Activated CD8-positive, alpha-beta memory T cell treated with anti-CD3 and anti-CD28 coated beads for 24 hours (primary cell): ENCODE measurements at regions not wholly inside any gene's neighbourhood (a gene's known extent, or its start where the extent isn't known, plus 50 kb on each side); places are given as distances from the start of the nearest gene placed in this dataset.

Experiments used
- DNase-seq: peaks from one replicate; pipeline ENCODE4 v3.0.0-alpha.2; 2020

GRCh38 chr20:52722926-52723688 is 249.1 kb upstream of the TSHZ2 start:
- no peak for DNase-seq

GRCh38 chr20:52708137-52708536 is 264.0 kb upstream of the TSHZ2 start:
- DNase-seq: no peak

GRCh38 chr20:52704553-52704952 is 267.6 kb upstream of the TSHZ2 start:
- DNase-seq: no peak

GRCh38 chr20:52688345-52688744 is 283.8 kb upstream of the TSHZ2 start:
- DNase-seq: no peak

- no peak for DNase-seq
These were observed 287.3 kb upstream of the TSHZ2 start for GRCh38 chr20:52684905-52685304.

- DNase-seq: no peak
These were observed 288.0 kb upstream of the TSHZ2 start for GRCh38 chr20:52684176-52684575.

- no peak for DNase-seq
These were observed 288.4 kb upstream of the TSHZ2 start for GRCh38 chr20:52683761-52684160.

- no peak for DNase-seq
These were observed 289.9 kb upstream of the TSHZ2 start for GRCh38 chr20:52682237-52682636.

GRCh38 chr20:52681288-52681687 is 290.9 kb upstream of the TSHZ2 start:
- DNase-seq: no peak

GRCh38 chr20:52677216-52677615 is 294.9 kb upstream of the TSHZ2 start:
- no peak for DNase-seq

GRCh38 chr20:52676283-52676995 is 295.7 kb upstream of the TSHZ2 start:
- DNase-seq: no peak

GRCh38 chr20:52675375-52675774 is 296.8 kb upstream of the TSHZ2 start:
- no peak for DNase-seq

GRCh38 chr20:52668626-52669025 is 303.5 kb upstream of the TSHZ2 start:
- DNase-seq: no peak

- DNase-seq: no peak
These were observed 304.8 kb upstream of the TSHZ2 start for GRCh38 chr20:52667358-52667757.

- DNase-seq: no peak
These were observed 306.7 kb upstream of the TSHZ2 start for GRCh38 chr20:52665441-52665840.

GRCh38 chr20:52655395-52655794 is 316.8 kb upstream of the TSHZ2 start:
- DNase-seq: no peak

- no peak for DNase-seq
These were observed 317.6 kb upstream of the TSHZ2 start for GRCh38 chr20:52654567-52654966.

- no peak for DNase-seq
These were observed 319.9 kb upstream of the TSHZ2 start for GRCh38 chr20:52652271-52652670.

GRCh38 chr20:52649727-52650126 is 322.4 kb upstream of the TSHZ2 start:
- DNase-seq: no peak

- no peak for DNase-seq
These were observed 326.3 kb upstream of the TSHZ2 start for GRCh38 chr20:52645822-52646221.

GRCh38 chr20:52643034-52643433 is 329.1 kb upstream of the TSHZ2 start:
- DNase-seq: no peak

GRCh38 chr20:52637201-52637600 is 335.0 kb upstream of the TSHZ2 start:
- DNase-seq: no peak

GRCh38 chr20:52631469-52631868 is 340.7 kb upstream of the TSHZ2 start:
- DNase-seq: no peak

GRCh38 chr20:52630138-52630537 is 342.0 kb upstream of the TSHZ2 start:
- no peak for DNase-seq

GRCh38 chr20:52624281-52624680 is 347.9 kb upstream of the TSHZ2 start:
- no peak for DNase-seq
